ENCODE measurements at regions not wholly inside any gene's neighbourhood (a gene's known extent, or its start where the extent isn't known, plus 50 kb on each side); places are given as distances from the start of the nearest gene placed in this dataset.

- Histone ChIP-seq H3K9ac (ENCODE audit: low read length) (no peak overlapping the region), H3K4me3 (ENCODE audit: low read length) (no peak overlapping the region), H3K79me2 (replicated peaks; ENCODE audit: insufficient read depth, low read length) (no peaks in the 10 kb centered on the region), H3F3A (ENCODE audit: insufficient read depth, low read length, poor library complexity, severe bottlenecking) (no peaks in the 10 kb centered on the region), H4K20me1 (ENCODE audit: insufficient read depth) (no peaks in the 10 kb centered on the region), H3K36me3 (ENCODE audit: insufficient read depth, low read length) (no peaks in the 10 kb centered on the region), H3K9me3 (ENCODE audit: low read length) (no peaks in the 10 kb centered on the region), H2AFZ (ENCODE audit: low read depth, low read length) (no peak overlapping the region), H3K27ac (ENCODE audit: low read length) (no peak overlapping the region), H3K4me2 (ENCODE audit: low read length) (no peak overlapping the region), H3K27me3 (ENCODE audit: insufficient read depth, low read depth, low read length) (no peaks in the 10 kb centered on the region), H3K9me2 (ENCODE audit: insufficient read depth, low read length) (peaks cover 3% of the 10 kb centered on the region)
- TF ChIP-seq EZH2 (IDR thresholded peaks at IDR 0.05; ENCODE audit: borderline replicate concordance, insufficient read depth, low read length, poor library complexity, severe bottlenecking) (no peak), TAF1 (IDR thresholded peaks at IDR 0.05; ENCODE audit: low read depth) (no peak), MXI1 (conservative IDR thresholded peaks at IDR 0.05; ENCODE audit: poor library complexity, severe bottlenecking) (no peak), SMC3 (conservative IDR thresholded peaks at IDR 0.05; ENCODE audit: poor library complexity) (no peak), POLR2AphosphoS5 (IDR thresholded peaks at IDR 0.05) (no peak), RAD21 (conservative IDR thresholded peaks at IDR 0.05) (no peak), EP300 (conservative IDR thresholded peaks at IDR 0.05; ENCODE audit: poor library complexity, severe bottlenecking) (no peak), REST (IDR thresholded peaks at IDR 0.05; ENCODE audit: borderline replicate concordance) (no peak), CTCF (IDR thresholded peaks at IDR 0.05; ENCODE audit: poor library complexity, severe bottlenecking) (no peak)
These were observed 1162.1 kb upstream of the IGFBP7 start for GRCh38 chr4:58272311-58272710.

- H3F3A ChIP-seq (ENCODE audit: insufficient read depth, low read length, poor library complexity, severe bottlenecking), result no peaks in the 10 kb centered on the region
- H3K79me2 ChIP-seq (replicated peaks; ENCODE audit: insufficient read depth, low read length), result no peaks in the 10 kb centered on the region
- TF ChIP-seq EZH2 (IDR thresholded peaks at IDR 0.05; ENCODE audit: borderline replicate concordance, insufficient read depth, low read length, poor library complexity, severe bottlenecking), result no peak
- TF ChIP-seq EP300 (conservative IDR thresholded peaks at IDR 0.05; ENCODE audit: poor library complexity, severe bottlenecking), result no peak
- no peak for TF ChIP-seq POLR2AphosphoS5 (IDR thresholded peaks at IDR 0.05)
- TF ChIP-seq RAD21 (conservative IDR thresholded peaks at IDR 0.05), result no peak
- TF ChIP-seq CTCF (IDR thresholded peaks at IDR 0.05; ENCODE audit: poor library complexity, severe bottlenecking), result no peak
- no peak for TF ChIP-seq MXI1 (conservative IDR thresholded peaks at IDR 0.05; ENCODE audit: poor library complexity, severe bottlenecking)
- TF ChIP-seq TAF1 (IDR thresholded peaks at IDR 0.05; ENCODE audit: low read depth), result no peak
- TF ChIP-seq REST (IDR thresholded peaks at IDR 0.05; ENCODE audit: borderline replicate concordance), result no peak
- TF ChIP-seq SMC3 (conservative IDR thresholded peaks at IDR 0.05; ENCODE audit: poor library complexity), result no peak
- no peaks in the 10 kb centered on the region for H3K27me3 ChIP-seq (ENCODE audit: insufficient read depth, low read depth, low read length)
- no peak overlapping the region for H2AFZ ChIP-seq (ENCODE audit: low read depth, low read length)
- no peaks in the 10 kb centered on the region for H3K9me2 ChIP-seq (ENCODE audit: insufficient read depth, low read length)
- no peaks in the 10 kb centered on the region for H3K9me3 ChIP-seq (ENCODE audit: low read length)
- H3K27ac ChIP-seq (ENCODE audit: low read length), result no peak overlapping the region
- no peaks in the 10 kb centered on the region for H3K36me3 ChIP-seq (ENCODE audit: insufficient read depth, low read length)
- no peak overlapping the region for H3K4me2 ChIP-seq (ENCODE audit: low read length)
- H3K9ac ChIP-seq (ENCODE audit: low read length), result no peak overlapping the region
- H4K20me1 ChIP-seq (ENCODE audit: insufficient read depth), result no peaks in the 10 kb centered on the region
- no peak overlapping the region for H3K4me3 ChIP-seq (ENCODE audit: low read length)
These were observed 1155.5 kb upstream of the IGFBP7 start for GRCh38 chr4:58265734-58266133.
